ENCODE measurements at regions not wholly inside any gene's neighbourhood (a gene's known extent, or its start where the extent isn't known, plus 50 kb on each side); places are given as distances from the start of the nearest gene placed in this dataset.

DNA sequence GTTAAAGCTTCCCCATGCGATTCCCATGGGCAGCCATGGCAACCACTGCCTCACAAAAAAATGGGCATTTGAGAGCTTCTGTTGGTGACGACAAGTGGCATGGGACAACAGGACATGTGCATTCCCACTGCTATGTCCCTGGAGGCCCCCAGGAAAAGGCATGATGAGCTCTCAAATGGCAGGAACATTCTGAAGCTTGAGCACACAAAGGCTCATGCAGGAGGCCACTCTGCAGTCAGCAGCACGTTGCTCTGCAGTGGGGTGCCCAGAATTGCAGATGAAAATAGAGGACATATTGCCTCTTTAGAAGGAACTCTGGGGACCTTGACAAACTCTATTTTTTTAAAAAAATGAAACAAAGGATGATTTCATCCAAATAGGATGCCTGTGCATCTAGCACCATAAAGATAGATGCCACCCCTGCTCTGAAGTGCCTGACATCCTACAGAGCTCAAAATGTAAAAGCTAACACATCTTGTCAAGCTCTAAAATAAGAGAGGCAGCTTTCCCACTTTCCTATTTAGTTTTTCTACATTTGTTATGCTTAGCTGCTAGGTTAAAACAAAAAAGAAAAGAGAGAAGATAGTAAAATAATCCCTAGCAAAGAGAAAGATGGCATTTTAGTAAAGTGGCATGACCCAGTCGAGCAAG lies 277.6 kb upstream of the ZC3H12C start:
- no peak for DNase-seq

DNA sequence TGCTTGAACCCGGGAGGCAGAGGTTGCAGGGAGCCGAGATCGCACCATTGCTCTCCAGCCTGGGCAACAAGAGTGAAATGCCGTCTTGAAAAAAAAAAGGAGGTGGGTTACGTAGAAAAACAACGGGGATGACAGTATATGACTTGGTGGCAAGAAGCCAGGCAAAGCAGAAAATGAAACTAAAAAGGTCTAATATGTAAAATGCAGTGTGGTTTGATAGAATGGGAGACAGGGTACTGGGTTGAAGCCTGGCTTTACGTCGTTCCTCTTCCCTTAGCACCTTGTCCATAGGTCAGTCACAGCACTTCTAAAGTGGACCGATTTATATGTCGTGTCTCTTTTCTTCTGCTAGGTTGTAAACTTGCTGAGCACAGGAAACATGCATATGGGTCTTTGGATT lies 274.9 kb upstream of the ZC3H12C start:
- no peak for DNase-seq

- no peak for DNase-seq
Measured at GRCh38 chr11:109819410-109819809, 273.8 kb upstream of the ZC3H12C start.

DNA sequence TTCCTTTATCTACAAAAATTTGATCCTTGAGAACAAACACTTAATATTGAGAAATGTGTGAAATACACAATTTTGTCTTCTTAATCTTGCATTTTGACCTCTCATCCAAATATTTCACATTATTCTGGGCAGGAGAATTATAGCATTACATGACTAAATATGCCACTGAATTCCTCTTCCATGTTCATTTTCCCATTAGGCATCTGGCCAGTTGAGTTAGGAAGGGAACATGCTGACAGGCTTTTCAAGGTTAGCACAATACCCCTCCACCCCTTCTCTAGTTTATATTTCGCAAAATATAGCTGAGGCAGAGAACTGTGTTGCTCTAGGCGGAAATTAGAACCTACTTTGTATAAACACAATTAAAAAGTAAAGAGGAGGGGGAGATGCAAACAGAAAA lies 271.7 kb upstream of the ZC3H12C start:
- no peak for DNase-seq

GRCh38 chr11:109822436-109823102 lies 270.6 kb upstream of the ZC3H12C start:
- no peak for DNase-seq

DNA sequence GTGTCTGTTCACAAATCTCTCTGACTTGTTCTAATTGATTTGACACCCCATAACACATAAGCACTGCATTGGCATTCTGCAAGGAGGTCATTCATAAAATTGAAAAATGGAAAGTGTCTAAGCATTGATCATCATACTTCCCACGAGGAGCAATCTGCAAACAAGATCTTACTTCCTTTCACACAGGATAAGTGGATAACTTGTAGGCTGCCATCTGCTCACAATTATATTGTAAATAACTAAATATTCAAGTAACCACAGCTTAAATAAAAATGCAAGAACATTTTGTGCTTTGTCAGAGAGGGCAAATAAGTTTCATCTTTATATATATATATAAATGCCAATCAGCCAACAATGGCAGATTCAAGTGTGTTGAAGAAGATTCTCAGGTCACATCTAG lies 264.8 kb upstream of the ZC3H12C start:
- no peak for DNase-seq

- DNase-seq, result no peak
Measured at GRCh38 chr11:109838026-109838425, 255.2 kb upstream of the ZC3H12C start.

- no peak for DNase-seq
Measured at GRCh38 chr11:109845437-109845836, 247.8 kb upstream of the ZC3H12C start.

DNA sequence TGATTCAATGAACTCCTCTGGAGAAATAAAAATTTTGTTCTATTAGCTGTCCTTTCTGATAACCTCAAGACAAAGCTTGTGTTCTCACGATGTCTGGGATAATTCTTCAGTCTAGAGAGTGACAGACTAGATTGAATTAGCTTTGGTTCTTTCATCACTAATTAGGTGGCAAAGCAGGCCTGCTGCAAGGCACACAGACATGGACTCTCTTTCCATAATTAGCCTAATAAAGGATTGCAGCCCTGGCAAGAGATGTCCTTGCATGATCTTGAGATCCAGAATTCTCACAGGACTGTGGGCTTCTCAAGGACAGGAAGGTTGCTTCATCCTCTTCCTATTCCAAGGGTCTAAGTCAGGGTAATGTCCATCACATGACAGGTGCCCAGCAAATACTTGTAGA lies 245.6 kb upstream of the ZC3H12C start:
- no peak for DNase-seq

DNA sequence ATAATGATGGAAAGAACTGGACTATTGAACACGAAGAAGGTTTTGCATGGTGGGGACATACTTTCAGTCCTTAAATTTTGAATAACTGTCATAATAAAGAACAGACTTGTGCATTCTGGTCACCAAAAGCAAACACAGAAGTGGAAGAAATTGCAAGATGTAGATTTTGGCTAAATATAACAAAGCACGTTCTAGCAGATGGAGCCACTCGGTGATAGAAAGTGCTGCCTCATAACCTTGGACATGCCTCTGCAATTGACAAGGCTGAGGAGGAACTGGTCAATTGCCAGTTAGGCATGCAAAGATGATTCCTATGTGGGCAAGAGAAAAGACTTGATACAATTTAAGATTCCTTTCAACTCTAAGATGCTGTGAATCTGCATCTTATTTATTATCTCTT lies 244.1 kb upstream of the ZC3H12C start:
- no peak for DNase-seq

DNA sequence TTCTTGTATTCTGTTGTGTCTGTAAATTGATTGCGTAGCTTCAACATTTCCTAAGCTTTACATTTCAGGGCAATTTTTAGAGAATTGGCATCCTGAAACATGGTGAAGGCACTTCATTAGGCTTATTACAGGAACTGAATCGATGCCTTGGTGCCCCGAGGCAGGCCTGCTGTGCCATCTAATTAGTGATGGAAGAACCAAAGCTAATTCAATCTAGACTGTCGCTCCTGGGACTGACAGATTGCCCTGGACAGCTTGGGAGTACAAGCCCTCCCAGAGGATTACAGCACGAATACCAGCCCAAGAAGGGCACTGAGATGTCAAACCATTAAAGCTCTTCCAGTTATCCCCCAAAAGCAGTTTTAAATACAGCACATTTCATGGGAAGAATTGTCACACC lies 243.2 kb upstream of the ZC3H12C start:
- DNase-seq, result no peak

DNA sequence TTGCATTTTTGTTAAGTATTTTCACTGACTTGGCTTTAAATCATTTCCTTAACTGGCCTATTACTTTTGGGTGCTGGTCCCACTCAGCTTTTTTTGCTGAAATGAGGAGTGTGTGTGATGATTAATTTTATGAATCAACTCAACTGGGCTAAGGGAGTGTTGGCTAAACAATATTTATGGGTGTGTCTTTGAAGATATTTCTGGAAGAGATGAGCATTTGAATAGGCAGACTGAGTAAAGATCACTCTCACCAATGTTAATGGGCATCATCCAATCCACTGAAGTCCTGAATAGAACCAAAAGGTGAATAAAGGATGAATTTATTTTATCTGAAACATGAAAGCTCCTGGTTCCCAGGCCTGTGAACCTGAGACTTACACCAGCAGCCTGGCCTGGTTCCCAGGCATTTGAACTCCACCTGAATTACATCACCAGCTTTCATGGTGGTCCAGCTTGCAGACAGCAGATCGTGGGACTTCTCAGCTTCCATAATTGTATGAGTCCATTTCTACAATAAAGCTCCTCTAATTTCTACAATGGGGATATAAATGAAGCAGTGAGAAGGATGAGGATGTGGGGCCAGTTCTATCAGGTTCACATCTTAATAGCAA lies 241.3 kb upstream of the ZC3H12C start:
- DNase-seq, result no peak

DNA sequence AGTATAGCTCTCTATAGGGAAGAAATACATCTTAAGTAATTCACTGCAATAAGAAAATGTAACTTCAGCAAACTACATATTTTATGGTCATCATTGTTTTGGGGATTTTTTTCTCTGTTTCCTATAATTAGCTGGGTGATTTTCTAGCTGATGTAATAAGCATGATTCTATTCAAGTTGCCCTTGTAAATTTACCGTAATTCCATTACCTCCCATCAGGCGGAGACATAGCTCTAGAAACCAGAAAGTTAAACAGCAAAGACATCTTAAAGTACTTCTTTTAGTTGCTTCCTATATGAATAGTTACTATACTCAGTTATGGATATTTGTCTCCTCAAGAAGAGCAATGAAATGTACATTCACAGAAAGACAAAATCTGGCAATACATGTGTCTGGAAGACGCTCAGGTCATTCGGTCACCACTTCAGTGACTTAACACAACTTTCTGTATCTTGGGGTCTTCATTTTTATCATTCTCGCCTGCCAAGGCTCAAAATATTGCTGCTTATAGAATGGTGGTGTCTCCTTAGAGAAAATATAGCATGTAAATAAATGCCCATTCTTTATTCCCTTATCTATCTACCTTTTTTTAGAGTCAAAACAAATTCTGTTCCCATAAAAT lies 239.9 kb upstream of the ZC3H12C start:
- no peak for DNase-seq

DNA sequence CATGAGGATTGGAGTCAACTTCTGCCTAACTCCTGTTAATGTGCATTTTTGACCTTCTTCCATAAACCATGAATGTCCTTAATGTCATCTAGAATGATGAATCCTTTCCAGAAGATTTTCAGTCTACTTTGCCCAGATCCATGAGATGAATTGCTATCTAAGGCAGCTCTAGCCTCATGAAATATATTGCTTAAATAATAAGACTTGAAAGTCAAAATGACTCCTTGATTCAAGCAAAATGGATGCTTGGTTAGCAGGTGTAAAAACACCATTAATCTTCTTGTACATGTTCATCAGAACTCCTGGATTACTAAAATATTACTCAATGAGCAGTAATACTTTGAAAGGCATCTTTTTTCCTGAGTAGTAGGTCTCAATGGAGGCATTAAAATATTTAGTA lies 238.5 kb upstream of the ZC3H12C start:
- DNase-seq, result no peak

DNA sequence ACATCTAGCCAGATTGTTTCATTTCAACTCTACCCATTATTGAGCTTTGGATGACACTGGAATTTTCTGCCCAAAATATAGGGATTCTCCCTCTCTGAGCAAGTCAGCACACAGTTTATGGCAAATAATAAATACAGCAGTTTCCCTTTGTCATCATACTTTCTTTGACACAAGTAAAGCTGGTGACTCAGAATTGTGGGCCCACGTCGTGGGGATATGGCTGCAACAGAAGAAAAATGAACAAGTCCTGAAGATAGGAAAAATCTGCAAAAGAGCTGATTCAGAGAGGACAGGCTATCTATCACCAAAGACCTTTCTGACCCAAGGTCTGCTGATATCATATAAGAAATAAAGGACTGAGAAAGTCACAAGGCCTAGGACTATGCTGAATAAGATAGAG lies 236.3 kb upstream of the ZC3H12C start:
- DNase-seq, result no peak

DNA sequence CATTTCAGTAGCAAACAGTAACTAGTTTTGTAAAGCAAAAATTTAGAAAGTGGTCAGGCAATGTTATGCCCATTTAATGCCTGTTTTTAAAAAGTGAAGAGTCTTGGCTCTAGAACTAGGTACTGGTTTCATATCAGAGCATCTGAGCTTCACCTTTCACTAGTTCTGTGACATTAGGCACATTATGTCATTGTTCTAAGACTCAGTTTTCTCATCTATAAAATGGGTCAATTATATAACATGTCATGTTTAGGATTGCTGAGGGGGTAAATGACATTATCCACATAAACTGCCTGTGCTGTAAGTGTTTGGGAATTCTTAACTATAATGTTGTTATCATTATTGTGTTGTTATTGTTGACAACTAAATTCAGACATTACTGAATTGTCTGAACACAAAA lies 235.6 kb upstream of the ZC3H12C start:
- DNase-seq, result no peak

DNA sequence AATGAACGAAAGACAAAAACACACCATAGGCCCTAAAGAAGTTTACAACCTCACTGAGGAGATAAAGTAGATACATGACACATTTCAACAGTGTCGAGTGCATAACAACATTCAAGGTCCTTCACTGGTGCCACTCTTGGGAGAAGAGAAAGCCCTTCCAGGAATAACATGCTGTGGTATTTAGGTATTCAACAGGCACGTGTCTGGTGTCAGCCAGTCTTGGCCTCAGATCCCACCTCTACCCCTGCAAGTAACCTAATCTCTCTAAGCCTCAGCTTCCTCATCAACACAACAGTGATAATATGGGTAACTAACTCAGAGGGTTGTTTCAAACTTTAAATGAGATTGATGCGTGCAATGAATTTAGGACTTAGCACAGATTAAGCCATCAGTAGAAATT lies 235.0 kb upstream of the ZC3H12C start:
- no peak for DNase-seq

DNA sequence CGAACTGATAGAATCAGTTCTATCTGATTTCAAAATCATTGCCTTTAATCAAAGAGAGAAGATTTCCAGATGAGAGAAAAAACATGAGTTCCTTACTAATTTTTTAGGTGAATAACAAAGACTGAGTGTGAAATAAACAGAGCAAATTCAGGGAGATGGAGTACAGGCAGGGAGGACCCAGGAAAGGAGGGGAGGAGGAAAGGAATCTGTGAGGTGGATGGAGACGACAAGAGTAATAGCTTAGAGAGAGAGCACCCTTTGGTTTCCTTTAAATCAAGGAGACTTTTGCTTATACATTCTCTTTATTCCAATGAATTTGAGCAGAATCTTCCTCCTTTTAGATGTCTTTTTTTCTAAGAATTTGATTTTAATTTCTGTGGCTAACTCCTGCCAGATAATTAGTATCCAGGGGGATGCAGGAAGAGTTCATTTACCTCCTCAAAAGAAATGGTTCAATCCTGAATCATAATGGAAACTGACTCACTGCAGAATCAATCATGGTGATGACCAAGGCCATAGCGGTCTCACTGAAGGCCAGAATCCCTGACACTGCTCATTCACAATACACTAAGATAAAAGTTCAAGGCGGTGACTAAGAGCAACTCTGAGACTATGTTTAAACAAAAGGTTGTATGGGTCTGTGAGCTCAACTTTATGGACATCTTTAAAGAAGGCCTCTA lies 234.0 kb upstream of the ZC3H12C start:
- DNase-seq, result no peak

DNA sequence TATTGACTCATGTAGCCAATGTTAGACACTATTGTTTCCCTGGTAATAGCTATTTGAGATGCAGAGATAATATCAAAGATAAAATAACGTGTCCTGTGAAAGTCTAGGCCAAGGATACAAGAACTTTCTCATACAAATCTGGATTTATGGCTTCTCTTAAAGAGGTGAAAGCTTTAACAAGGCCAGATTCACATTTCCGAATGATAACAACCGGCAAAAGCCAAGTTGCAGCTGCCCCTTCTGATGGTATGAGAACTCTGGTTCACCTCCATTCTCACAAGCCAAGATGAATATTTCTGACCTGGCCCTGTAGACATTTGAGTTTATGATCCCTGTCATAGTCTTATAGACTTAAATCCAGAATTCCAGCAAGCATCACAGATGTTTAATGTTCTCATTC lies 230.4 kb upstream of the ZC3H12C start:
- DNase-seq, result no peak

DNA sequence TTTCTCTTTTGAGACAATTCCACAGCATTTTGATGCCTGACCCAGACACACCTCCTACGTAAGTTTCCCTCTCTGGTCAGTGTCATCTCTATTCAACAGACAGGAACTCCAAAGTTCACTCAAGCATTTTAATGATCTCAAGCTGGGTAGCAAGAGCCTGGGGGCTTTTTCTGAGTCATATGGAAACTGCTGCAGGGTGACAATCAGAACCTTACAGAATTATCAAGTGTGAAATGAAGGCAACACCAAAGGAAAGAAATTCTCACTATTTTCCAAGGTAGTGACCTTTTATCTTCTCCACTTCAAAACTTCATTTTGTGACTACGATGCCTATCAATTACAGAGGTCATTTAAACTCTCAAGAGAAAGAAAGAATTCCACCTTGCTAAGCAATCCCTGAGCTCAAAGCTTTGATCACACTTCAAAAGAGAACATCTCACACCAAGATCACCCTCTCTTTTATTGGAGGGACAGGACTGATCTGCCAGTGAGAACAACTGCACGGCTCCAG lies 229.0 kb upstream of the ZC3H12C start:
- no peak for DNase-seq

- no peak for DNase-seq
Measured at GRCh38 chr11:109864834-109865547, 228.2 kb upstream of the ZC3H12C start.

DNA sequence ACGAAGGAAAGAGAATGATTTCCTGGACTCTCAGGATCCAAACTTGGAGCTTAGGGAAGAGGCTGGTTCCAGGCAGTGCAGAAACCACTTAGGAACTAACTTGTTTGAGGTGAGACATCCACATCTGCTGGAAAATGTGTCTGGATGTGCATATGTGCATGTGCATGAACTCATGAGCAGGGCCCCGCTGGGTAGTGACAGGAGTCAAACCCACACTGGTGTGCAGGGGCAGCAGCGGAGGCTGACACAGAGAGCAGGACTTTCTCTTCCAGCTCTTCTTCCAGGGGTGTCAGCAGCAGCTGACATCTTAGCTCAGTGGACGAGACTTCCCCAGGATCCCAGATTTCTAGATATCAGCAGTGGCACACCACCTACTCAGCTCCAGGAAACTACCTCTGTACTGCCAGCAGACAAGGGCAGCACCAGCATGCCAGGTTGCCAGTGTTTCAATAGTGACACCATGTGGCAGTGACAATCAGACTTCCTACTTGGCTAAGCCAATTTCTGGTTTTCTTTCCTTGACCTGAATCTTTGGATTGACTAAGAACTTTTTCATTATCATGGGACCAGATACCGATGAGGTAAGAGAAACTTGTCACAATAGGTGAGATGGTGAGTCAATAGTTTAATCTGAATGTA lies 227.5 kb upstream of the ZC3H12C start:
- DNase-seq, result no peak
